DOHH2 (cell line): ENCODE measurements at regions not wholly inside any gene's neighbourhood (a gene's known extent, or its start where the extent isn't known, plus 50 kb on each side); places are given as distances from the start of the nearest gene placed in this dataset.
"Not testable (repeated sequence)": the region's sequence is repeated elsewhere in the genome, so short reads cannot be mapped to it uniquely, and the experiment has no call there.

ENCODE experiments used
- H3F3A ChIP-seq: fragments of 200-600 bp; sonication (generic), shearing (Covaris generic); 2 replicates; pipeline ENCODE4 v1.6.0; 2016; ENCODE audit warnings: antibody characterized with exemption, mild to moderate bottlenecking; ENCODE audit not compliant: control insufficient read depth, insufficient read depth
- H3K27ac ChIP-seq: fragments of 200-600 bp; sonication (generic); 2 replicates; pipeline ENCODE4 v1.5.1; 2014; ENCODE audit warnings: low read depth, mild to moderate bottlenecking, low read length, moderate library complexity
- H3K27me3 ChIP-seq: fragments of 200-600 bp; sonication (generic); 2 replicates; pipeline ENCODE4 v1.6.1; 2014; ENCODE audit warnings: mild to moderate bottlenecking, low read length, mixed read lengths; ENCODE audit not compliant: control insufficient read depth
- H3K36me3 ChIP-seq: fragments of 200-600 bp; sonication (generic); 2 replicates; pipeline ENCODE4 v1.6.1; 2014; ENCODE audit warnings: mild to moderate bottlenecking, low read length, moderate library complexity, mixed read lengths; ENCODE audit not compliant: control insufficient read depth
- H3K4me1 ChIP-seq: fragments of 200-600 bp; sonication (generic); 2 replicates; pipeline ENCODE4 v1.6.1; 2014; ENCODE audit warnings: mild to moderate bottlenecking, low read length, mixed read lengths; ENCODE audit not compliant: control insufficient read depth
- H3K4me2 ChIP-seq: fragments of 200-600 bp; sonication (generic); 2 replicates; pipeline ENCODE4 v1.6.0; 2014; ENCODE audit warnings: mild to moderate bottlenecking, low read length, moderate library complexity
- H3K4me3 ChIP-seq: fragments of 200-600 bp; sonication (generic); 2 replicates; pipeline ENCODE4 v1.5.1; 2014; ENCODE audit warnings: mild to moderate bottlenecking, low read length, mixed read lengths
- H3K79me2 ChIP-seq: fragments of 200-600 bp; sonication (generic); 2 replicates; pipeline ENCODE4 v1.6.1; 2014; ENCODE audit warnings: mild to moderate bottlenecking, low read length, mixed read lengths; ENCODE audit not compliant: control insufficient read depth
- H3K9me2 ChIP-seq: fragments of 200-600 bp; sonication (generic); replicated peaks from 2 replicates; pipeline ENCODE4 v1.6.1; 2014; ENCODE audit warnings: mild to moderate bottlenecking, low read length, mixed read lengths; ENCODE audit not compliant: control insufficient read depth
- H3K9me3 ChIP-seq: fragments of 200-600 bp; sonication (generic); 2 replicates; pipeline ENCODE4 v1.6.1; 2014; ENCODE audit warnings: antibody characterized with exemption, low read length, mixed read lengths; ENCODE audit not compliant: control insufficient read depth, insufficient read depth
- H4K20me1 ChIP-seq: fragments of 200-600 bp; sonication (generic); 2 replicates; pipeline ENCODE4 v1.6.0; 2014; ENCODE audit warnings: low read depth, mild to moderate bottlenecking, antibody characterized with exemption, low read length, moderate library complexity; ENCODE audit not compliant: control insufficient read depth, insufficient read depth
- CTCF ChIP-seq: fragments of 200-600 bp; sonication (generic); IDR thresholded peaks from one replicate; pipeline ENCODE4 v1.5.1; 2014; ENCODE audit warnings: antibody characterized with exemption, mild to moderate bottlenecking, low read depth, low read length; ENCODE audit not compliant: poor library complexity, severe bottlenecking
- EZH2phosphoT487 ChIP-seq: fragments of 200-600 bp; sonication (generic); IDR thresholded peaks from 2 replicates; pipeline ENCODE4 v1.6.1; 2017; ENCODE audit warnings: borderline replicate concordance, mild to moderate bottlenecking, antibody characterized with exemption, low read length, moderate library complexity, mixed read lengths

- Histone ChIP-seq H3K79me2 (no peaks in the 10 kb centered on the region), H3K4me1 (no peaks in the 10 kb centered on the region), H3F3A (no peaks in the 10 kb centered on the region), H3K4me2 (no peak overlapping the region), H3K27ac (no peak overlapping the region), H3K9me2 (no peaks in the 10 kb centered on the region), H3K27me3 (peaks cover 3% of the 10 kb centered on the region; the same call in 1 of the 2 replicates), H3K4me3 (no peak overlapping the region), H4K20me1 (no peaks in the 10 kb centered on the region), H3K36me3 (no peaks in the 10 kb centered on the region), H3K9me3 (no peaks in the 10 kb centered on the region)
- TF ChIP-seq EZH2phosphoT487 (no peak), CTCF (no peak)
Measured at GRCh38 chr2:182550234-182550633, 123.4 kb upstream of the PDE1A start.

- H4K20me1 ChIP-seq, H3K4me3 ChIP-seq, H3K9me2 ChIP-seq, H3K79me2 ChIP-seq, H3K27me3 ChIP-seq, H3K4me2 ChIP-seq, H3K36me3 ChIP-seq, H3K9me3 ChIP-seq, H3F3A ChIP-seq, H3K27ac ChIP-seq, H3K4me1 ChIP-seq: not testable (repeated sequence)
Measured at GRCh38 chr2:182552232-182552631, 125.4 kb upstream of the PDE1A start.

GRCh38 chr2:182552785-182553184 is 125.9 kb upstream of the PDE1A start:
- not testable (repeated sequence) for H3F3A ChIP-seq, H3K4me2 ChIP-seq, H3K4me3 ChIP-seq, H3K9me2 ChIP-seq, H3K9me3 ChIP-seq, H4K20me1 ChIP-seq, H3K27ac ChIP-seq, H3K36me3 ChIP-seq, H3K79me2 ChIP-seq, H3K4me1 ChIP-seq, H3K27me3 ChIP-seq

GRCh38 chr2:182553483-182553882 is 126.6 kb upstream of the PDE1A start:
- Histone ChIP-seq H3F3A (no peaks in the 10 kb centered on the region), H3K4me3 (no peak overlapping the region)

More at GRCh38 chr2:182553483-182553882, 126.6 kb upstream of the PDE1A start:
- no peak overlapping the region for H3K27ac ChIP-seq
- no peaks in the 10 kb centered on the region for H3K9me3 ChIP-seq
- H3K9me2 ChIP-seq: no peaks in the 10 kb centered on the region
- H4K20me1 ChIP-seq: no peaks in the 10 kb centered on the region
- H3K79me2 ChIP-seq: no peaks in the 10 kb centered on the region
- H3K4me1 ChIP-seq: no peaks in the 10 kb centered on the region
- TF ChIP-seq EZH2phosphoT487: no peak
- TF ChIP-seq CTCF: no peak
- H3K36me3 ChIP-seq: no peaks in the 10 kb centered on the region
- no peak overlapping the region for H3K4me2 ChIP-seq
- no peaks in the 10 kb centered on the region for H3K27me3 ChIP-seq
